ENCODE measurements at regions not wholly inside any gene's neighbourhood (a gene's known extent, or its start where the extent isn't known, plus 50 kb on each side); places are given as distances from the start of the nearest gene placed in this dataset.
"Not testable (repeated sequence)": the region's sequence is repeated elsewhere in the genome, so short reads cannot be mapped to it uniquely, and the experiment has no call there.

- in situ Hi-C loops (cut with MboI; ENCODE audit: low sequenced_read_pairs): no loop called here
Observed at GRCh38 chr12:131430158-131430742, 280.6 kb upstream of the SFSWAP start.

- in situ Hi-C loops (cut with MboI; ENCODE audit: low sequenced_read_pairs): not testable (repeated sequence)
Observed at GRCh38 chr12:131431126-131431655, 279.7 kb upstream of the SFSWAP start.

GRCh38 chr12:131432532-131433260, 278.2 kb upstream of the SFSWAP start:
- in situ Hi-C loops (cut with MboI; ENCODE audit: low sequenced_read_pairs): no loop called here

- in situ Hi-C loops (cut with MboI; ENCODE audit: low sequenced_read_pairs): loop anchor here (5.0 kb wide), 1 partner anchor 207 kb away; no protein-coding TSS in a partner anchor
Observed at GRCh38 chr12:131434208-131435125, 276.4 kb upstream of the SFSWAP start.

- in situ Hi-C loops (cut with MboI; ENCODE audit: low sequenced_read_pairs): loop anchor here (5.0 kb wide), 1 partner anchor 210 kb away; no protein-coding TSS in a partner anchor
Observed at GRCh38 chr12:131436922-131437705, 273.8 kb upstream of the SFSWAP start.

GRCh38 chr12:131437706-131438492, 273.0 kb upstream of the SFSWAP start:
- in situ Hi-C loops (cut with MboI; ENCODE audit: low sequenced_read_pairs): loop anchor here (5.0 kb wide), 1 partner anchor 211 kb away; no protein-coding TSS in a partner anchor

- in situ Hi-C loops (cut with MboI; ENCODE audit: low sequenced_read_pairs): loop anchor here (5.0 kb wide), 1 partner anchor 211 kb away; no protein-coding TSS in a partner anchor
Observed at GRCh38 chr12:131438493-131438835, 272.4 kb upstream of the SFSWAP start.

GRCh38 chr12:131438881-131439280, 272.0 kb upstream of the SFSWAP start:
- in situ Hi-C loops (cut with MboI; ENCODE audit: low sequenced_read_pairs): loop anchor here (5.0 kb wide), 1 partner anchor 212 kb away; no protein-coding TSS in a partner anchor

- in situ Hi-C loops (cut with MboI; ENCODE audit: low sequenced_read_pairs): loop anchor here (5.0 kb wide), 1 partner anchor 212 kb away; no protein-coding TSS in a partner anchor
Observed at GRCh38 chr12:131439752-131440151, 271.1 kb upstream of the SFSWAP start.

- in situ Hi-C loops (cut with MboI; ENCODE audit: low sequenced_read_pairs): not testable (repeated sequence)
Observed at GRCh38 chr12:131440209-131441059, 270.5 kb upstream of the SFSWAP start.

- in situ Hi-C loops (cut with MboI; ENCODE audit: low sequenced_read_pairs): no loop called here
Observed at GRCh38 chr12:131441060-131441396, 269.9 kb upstream of the SFSWAP start.

GRCh38 chr12:131441638-131442336, 269.1 kb upstream of the SFSWAP start:
- in situ Hi-C loops (cut with MboI; ENCODE audit: low sequenced_read_pairs): no loop called here

GRCh38 chr12:131442337-131442918, 268.5 kb upstream of the SFSWAP start:
- in situ Hi-C loops (cut with MboI; ENCODE audit: low sequenced_read_pairs): no loop called here

- in situ Hi-C loops (cut with MboI; ENCODE audit: low sequenced_read_pairs): no loop called here
Observed at GRCh38 chr12:131443019-131444000, 267.6 kb upstream of the SFSWAP start.

- in situ Hi-C loops (cut with MboI; ENCODE audit: low sequenced_read_pairs): no loop called here
Observed at GRCh38 chr12:131444220-131445164, 266.4 kb upstream of the SFSWAP start.

All from HL-60/S4 treated with phorbol 12-myristate 13-acetate at 8.2 ng/mL for 4 days and 3 days (cell line).